Muscle layer of duodenum (tissue), 2 donors: ENCODE measurements at regions not wholly inside any gene's neighbourhood (a gene's known extent, or its start where the extent isn't known, plus 50 kb on each side); places are given as distances from the start of the nearest gene placed in this dataset.

Experiments
- H3K27ac ChIP-seq: one replicate; pipeline ENCODE4 v1.7.0; 2013; ENCODE audit warnings: mild to moderate bottlenecking, low read length
- H3K27me3 ChIP-seq: one replicate; pipeline ENCODE4 v1.7.0; 2013; ENCODE audit warnings: low read depth, mild to moderate bottlenecking, control low read depth, low read length
- H3K36me3 ChIP-seq, 2 donors: one replicate each; pipeline ENCODE4 v1.7.0; 2013; ENCODE audit warnings: low read length in 2 of 2, control low read depth in 1 of 2, mild to moderate bottlenecking in 1 of 2; ENCODE audit not compliant: insufficient read depth in 2 of 2, control insufficient read depth in 1 of 2
- H3K4me1 ChIP-seq, 2 donors: one replicate each; pipeline ENCODE4 v1.7.0; 2013; ENCODE audit warnings: low read length in 2 of 2, mild to moderate bottlenecking in 2 of 2, control low read depth in 1 of 2, moderate library complexity in 1 of 2; ENCODE audit not compliant: insufficient read depth in 2 of 2, control insufficient read depth in 1 of 2
- H3K4me3 ChIP-seq, 2 donors: one replicate each; pipeline ENCODE4 v1.7.0; 2013; ENCODE audit warnings: low read length in 2 of 2, low read depth in 1 of 2, mild to moderate bottlenecking in 1 of 2
- H3K9me3 ChIP-seq, 2 donors: one replicate each; pipeline ENCODE4 v1.7.0; 2013; ENCODE audit warnings: low read length in 2 of 2, control low read depth in 1 of 2, mild to moderate bottlenecking in 1 of 2; ENCODE audit not compliant: control insufficient read depth in 1 of 2
- donor health status: healthy.

- Histone ChIP-seq H3K27me3 (no peaks in the 10 kb centered on the region), H3K9me3 (no peaks in the 10 kb centered on the region), H3K4me3 (no peak overlapping the region), H3K27ac (no peak overlapping the region), H3K36me3 (no peaks in the 10 kb centered on the region), H3K4me1 (no peaks in the 10 kb centered on the region)
These were observed 156.5 kb upstream of the PRDM1 start for GRCh38 chr6:105929626-105930025.

DNA sequence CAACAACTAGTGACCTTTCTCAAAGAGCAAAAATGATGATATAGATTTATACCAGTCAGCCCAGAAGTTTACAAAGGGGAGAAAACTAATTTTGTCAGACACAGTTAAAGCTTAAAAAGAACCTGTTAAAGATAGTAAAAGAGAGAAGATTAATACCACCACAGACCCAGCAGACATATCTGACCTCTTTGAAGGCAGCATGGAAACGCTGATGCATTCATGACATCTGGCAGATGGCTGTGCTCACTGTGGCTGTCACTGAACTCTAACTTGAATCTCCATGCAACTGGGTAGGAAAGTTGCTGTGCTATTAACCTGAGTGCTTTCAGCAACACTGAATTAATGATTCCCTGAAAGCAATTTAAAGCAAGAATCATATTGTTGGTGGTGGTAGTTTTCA lies 159.8 kb upstream of the PRDM1 start:
- no peaks in the 10 kb centered on the region for H3K27me3 ChIP-seq
- H3K4me3 ChIP-seq: no peak overlapping the region
- no peaks in the 10 kb centered on the region for H3K9me3 ChIP-seq
- H3K27ac ChIP-seq: no peak overlapping the region
- no peaks in the 10 kb centered on the region for H3K36me3 ChIP-seq
- H3K4me1 ChIP-seq: no peaks in the 10 kb centered on the region

DNA sequence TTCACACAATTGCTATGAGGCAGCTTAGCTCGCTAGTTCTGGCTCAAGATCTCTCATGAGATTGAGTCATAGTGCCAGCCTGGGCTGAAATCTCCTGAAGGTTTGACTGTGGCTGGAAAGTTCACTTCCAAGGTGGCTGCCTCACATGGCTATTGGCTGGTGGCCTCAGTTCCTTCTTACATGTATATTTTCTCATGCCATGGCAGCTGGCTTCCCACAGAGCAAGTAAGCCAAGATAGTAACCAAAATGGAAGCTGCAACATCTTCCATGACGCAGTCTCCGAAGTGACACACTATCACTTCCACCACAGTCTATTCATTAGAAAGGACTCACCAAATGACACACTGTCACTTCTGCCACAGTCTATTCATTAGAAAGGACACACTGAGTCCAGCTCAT lies 160.4 kb upstream of the PRDM1 start:
- no peaks in the 10 kb centered on the region for H3K36me3 ChIP-seq
- no peaks in the 10 kb centered on the region for H3K4me1 ChIP-seq
- H3K9me3 ChIP-seq: no peaks in the 10 kb centered on the region
- no peak overlapping the region for H3K4me3 ChIP-seq
- H3K27me3 ChIP-seq: no peaks in the 10 kb centered on the region
- H3K27ac ChIP-seq: no peak overlapping the region

GRCh38 chr6:105921781-105922180 lies 164.4 kb upstream of the PRDM1 start:
- Histone ChIP-seq H3K4me3 (no peak overlapping the region), H3K27ac (no peak overlapping the region), H3K9me3 (no peaks in the 10 kb centered on the region), H3K36me3 (no peaks in the 10 kb centered on the region), H3K4me1 (no peaks in the 10 kb centered on the region), H3K27me3 (no peaks in the 10 kb centered on the region)

- Histone ChIP-seq H3K9me3 (no peaks in the 10 kb centered on the region), H3K36me3 (no peaks in the 10 kb centered on the region), H3K4me3 (no peak overlapping the region), H3K27ac (no peak overlapping the region), H3K27me3 (no peaks in the 10 kb centered on the region), H3K4me1 (no peaks in the 10 kb centered on the region)
These were observed 166.1 kb upstream of the PRDM1 start for GRCh38 chr6:105920071-105920470.

GRCh38 chr6:105917038-105917695 lies 169.0 kb upstream of the PRDM1 start:
- no peak overlapping the region for H3K27ac ChIP-seq
- H3K36me3 ChIP-seq: no peaks in the 10 kb centered on the region
- no peaks in the 10 kb centered on the region for H3K4me1 ChIP-seq
- H3K4me3 ChIP-seq: no peak overlapping the region
- no peaks in the 10 kb centered on the region for H3K27me3 ChIP-seq
- H3K9me3 ChIP-seq: no peaks in the 10 kb centered on the region

GRCh38 chr6:105911106-105911629 lies 175.0 kb upstream of the PRDM1 start:
- Histone ChIP-seq H3K9me3 (no peaks in the 10 kb centered on the region), H3K4me3 (no peak overlapping the region), H3K36me3 (no peaks in the 10 kb centered on the region), H3K27me3 (no peaks in the 10 kb centered on the region), H3K27ac (no peak overlapping the region), H3K4me1 (no peaks in the 10 kb centered on the region)

- Histone ChIP-seq H3K27ac (no peak overlapping the region), H3K9me3 (no peaks in the 10 kb centered on the region), H3K4me3 (no peak overlapping the region), H3K4me1 (no peaks in the 10 kb centered on the region), H3K27me3 (no peaks in the 10 kb centered on the region), H3K36me3 (no peaks in the 10 kb centered on the region)
These were observed 177.0 kb upstream of the PRDM1 start for GRCh38 chr6:105909106-105909505.

GRCh38 chr6:105907991-105908390 lies 178.1 kb upstream of the PRDM1 start:
- Histone ChIP-seq H3K36me3 (no peaks in the 10 kb centered on the region), H3K27ac (no peak overlapping the region)

GRCh38 chr6:105907301-105907700 lies 178.8 kb upstream of the PRDM1 start:
- no peaks in the 10 kb centered on the region for H3K9me3 ChIP-seq
- no peaks in the 10 kb centered on the region for H3K36me3 ChIP-seq
- no peak overlapping the region for H3K4me3 ChIP-seq
- H3K27ac ChIP-seq: no peak overlapping the region
- H3K27me3 ChIP-seq: no peaks in the 10 kb centered on the region
- no peaks in the 10 kb centered on the region for H3K4me1 ChIP-seq

More at GRCh38 chr6:105907991-105908390, 178.1 kb upstream of the PRDM1 start:
- no peaks in the 10 kb centered on the region for H3K9me3 ChIP-seq
- no peak overlapping the region for H3K4me3 ChIP-seq
- H3K27me3 ChIP-seq: no peaks in the 10 kb centered on the region
- H3K4me1 ChIP-seq: no peaks in the 10 kb centered on the region

DNA sequence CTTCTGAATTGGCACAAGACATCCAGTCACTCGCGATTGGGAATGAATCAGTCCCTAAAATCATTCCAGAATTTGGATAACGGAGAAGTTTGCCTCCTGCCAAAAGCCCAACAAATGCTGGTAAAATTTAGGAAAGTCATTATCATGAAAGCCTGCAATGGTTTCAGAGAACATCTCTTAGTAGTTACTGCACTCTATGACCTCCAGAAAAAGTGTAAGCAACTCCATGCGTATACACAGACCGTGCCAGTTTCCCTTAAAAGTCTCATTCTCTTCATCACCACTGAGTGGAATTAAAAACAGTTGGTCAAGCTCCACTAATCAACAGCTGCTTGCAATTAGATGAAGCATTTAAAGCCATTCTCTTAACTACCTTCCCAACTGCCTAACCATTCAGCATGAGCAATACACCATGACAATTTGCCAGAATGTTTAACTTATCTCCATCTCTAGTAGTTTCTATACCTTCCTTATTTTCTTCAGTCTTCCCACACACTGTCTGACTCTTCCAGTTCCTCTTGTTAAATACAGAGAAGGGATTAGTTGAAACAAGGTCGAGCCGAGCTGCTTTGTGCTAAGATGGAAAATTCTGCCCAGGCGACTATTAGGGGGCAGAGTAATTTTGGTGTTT lies 183.6 kb upstream of the PRDM1 start:
- H3K4me1 ChIP-seq: no peaks in the 10 kb centered on the region
- no peak overlapping the region for H3K4me3 ChIP-seq
- no peaks in the 10 kb centered on the region for H3K9me3 ChIP-seq
- no peaks in the 10 kb centered on the region for H3K27me3 ChIP-seq
- no peaks in the 10 kb centered on the region for H3K36me3 ChIP-seq
- H3K27ac ChIP-seq: no peak overlapping the region

DNA sequence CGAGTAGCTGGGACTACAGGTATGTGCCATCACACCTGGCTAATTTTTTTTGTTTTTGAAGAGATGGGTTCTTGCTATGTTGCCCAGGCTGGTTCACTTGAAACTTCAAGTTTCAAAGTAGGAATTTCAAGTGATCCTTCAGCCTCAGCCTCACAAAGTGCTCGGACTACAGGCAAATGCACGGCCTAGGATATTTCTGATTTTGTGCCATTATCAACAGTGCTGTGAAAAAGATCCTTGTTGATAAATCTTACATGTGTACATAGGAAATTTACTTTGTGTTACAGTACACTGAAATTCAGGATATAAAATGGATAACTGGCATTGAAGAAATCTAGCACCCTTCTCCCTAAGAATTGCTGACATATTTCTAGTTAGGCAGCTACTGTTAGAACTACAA lies 184.6 kb upstream of the PRDM1 start:
- H3K4me3 ChIP-seq: no peak overlapping the region
- H3K9me3 ChIP-seq: no peaks in the 10 kb centered on the region
- no peaks in the 10 kb centered on the region for H3K4me1 ChIP-seq
- no peaks in the 10 kb centered on the region for H3K27me3 ChIP-seq
- H3K27ac ChIP-seq: no peak overlapping the region
- H3K36me3 ChIP-seq: no peaks in the 10 kb centered on the region
